Heart left ventricle (tissue), 13 donors: ENCODE measurements at regions not wholly inside any gene's neighbourhood (a gene's known extent, or its start where the extent isn't known, plus 50 kb on each side); places are given as distances from the start of the nearest gene placed in this dataset.

Experiments
- CTCF ChIP-seq, 12 donors: fragments of 200-600 bp; sonication (generic) in 4 of 12; IDR thresholded peaks; one replicate each; pipeline versions ENCODE4 v1.5.0 to v1.8.0; 2018 to 2022; ENCODE audit warnings: antibody characterized with exemption in 12 of 12, mild to moderate bottlenecking in 5 of 12
- POLR2A ChIP-seq, 2 donors: fragments of 450-650 bp; IDR thresholded peaks; one replicate each; pipeline ENCODE4 v1.6.1; 2017; ENCODE audit warnings: antibody characterized with exemption in 2 of 2, mild to moderate bottlenecking in 2 of 2, moderate library complexity in 2 of 2
- donor health status: ischemic (EF 13 %, LVEDD 7.1; RV severe dilation, severe dysfunction).
- donor health status: DM: no; HTN: yes; CAD: no.
- donor health status: DM: no; HTN: no; CAD: no.
- donor health status: ischemic (EF 25% LVEDD 6.9; RV normal size, moderate dysfunction).
- donor health status: ischemic (EF 25% LVEDD 5.7; RV mildly dilated, moderate dysfunction).
- donor health status: ischemic (EF 35%, LVEDD 5.7; RV mildly dilated, moderate dysfunction).
- donor health status: nonischemic (EF 11% LVEDD 7.7; RV severe dilation, severe dysfunction).
- donor health status: DM: yes; HTN: yes; CAD: no.
- donor health status: PGD.
- donor health status: ischemic (EF 29% LVEDD 5.4; RV normal size, mild dysfunction).
- donor health status: nonischemic (EF 23%, LVEDD 6.1; RV moderate dilation, normal function).

GRCh38 chr7:155147172-155147571 is 77.0 kb downstream of the HTR5A start:
- TF ChIP-seq CTCF (IDR thresholded peaks at IDR 0.05), result no peak
- TF ChIP-seq POLR2A (IDR thresholded peaks at IDR 0.05), result no peak
